Endothelial cell of umbilical vein (primary cell): ENCODE measurements at regions not wholly inside any gene's neighbourhood (a gene's known extent, or its start where the extent isn't known, plus 50 kb on each side); places are given as distances from the start of the nearest gene placed in this dataset.

ENCODE experiments used
- BruUV-seq: library from RNA; stranded (reverse); fragments of 400-500 nt; replicated peaks from 2 replicates; lab custom pipeline; 2021; lab: Mats Ljungman, UMichigan
- CTCF ChIA-PET: fragments of 300-600, 350-600 bp; sonication (Branson Sonifier 250); formaldehyde crosslinking; loops from one replicate; lab custom pipeline; 2021; ENCODE audit warnings: antibody characterized with exemption, inconsistent platforms; lab: Charles Lee
- POLR2A ChIA-PET: fragments of 300-600, 350-600 bp; sonication (Branson Sonifier 250); formaldehyde crosslinking; loops from one replicate; lab custom pipeline; 2021; ENCODE audit warnings: antibody characterized with exemption, inconsistent platforms; lab: Charles Lee
- DNase-seq: peaks from one replicate; pipeline ENCODE4 v3.0.0-alpha.2; 2011; ENCODE audit warnings: low read depth, low spot score
- FAIRE-seq: peaks from 2 replicates; lab custom pipeline; 2011; peaks lifted over from hg19 to GRCh38; lab: Jason Lieb, UNC
- H2AFZ ChIP-seq: 2 replicates; pipeline ENCODE4 v1.6.0; 2012; ENCODE audit warnings: low read depth, low read length, control low read depth, inconsistent platforms
- H3K27ac ChIP-seq: 2 replicates; pipeline ENCODE4 v1.5.1; 2011; ENCODE audit warnings: low read depth, mild to moderate bottlenecking, control low read depth, low read length, moderate library complexity; ENCODE audit not compliant: insufficient read depth
- H3K27me3 ChIP-seq, 2 experiments: 2 replicates each; pipeline versions ENCODE4 v1.6.0 to v1.6.1; 2011; ENCODE audit warnings: low read length in 2 of 2, mixed read lengths in 1 of 2; ENCODE audit not compliant: control insufficient read depth in 2 of 2, insufficient read depth in 2 of 2
- H3K36me3 ChIP-seq, 2 experiments: 2 replicates in 1 of 2; 3 replicates in 1 of 2; pipeline ENCODE4 v1.5.1; 2011; ENCODE audit warnings: low read length in 2 of 2, mild to moderate bottlenecking in 1 of 2, moderate library complexity in 1 of 2; ENCODE audit not compliant: control insufficient read depth in 2 of 2, insufficient read depth in 2 of 2; ENCODE audit errors: extremely low read depth in 1 of 2
- H3K4me1 ChIP-seq: 3 replicates; pipeline ENCODE4 v1.5.1; 2011; ENCODE audit warnings: mild to moderate bottlenecking, low read length; ENCODE audit not compliant: control insufficient read depth, insufficient read depth; ENCODE audit errors: extremely low read depth
- H3K4me2 ChIP-seq: 2 replicates; pipeline ENCODE4 v1.6.1; 2011; ENCODE audit warnings: low read length, control low read depth, mixed read lengths; ENCODE audit not compliant: insufficient read depth
- H3K4me3 ChIP-seq, 3 experiments: fragments of 200-600 bp in 1 of 3; sonication (generic), shearing (Covaris generic) in 1 of 3; replicated peaks in 1 of 3; 2 replicates each; pipeline ENCODE4 v1.5.1; 2011 to 2016; ENCODE audit warnings: control low read depth in 3 of 3, low read length in 3 of 3, mild to moderate bottlenecking in 2 of 3, inconsistent platforms in 1 of 3, low read depth in 1 of 3, moderate library complexity in 1 of 3; ENCODE audit not compliant: insufficient read depth in 1 of 3
- H3K79me2 ChIP-seq: 2 replicates; pipeline ENCODE4 v1.6.0; 2012; ENCODE audit warnings: low read length, inconsistent platforms; ENCODE audit not compliant: control insufficient read depth, insufficient read depth
- H3K9ac ChIP-seq: replicated peaks from 2 replicates; pipeline ENCODE3; 2011; ENCODE audit warnings: low read length, control low read depth; ENCODE audit not compliant: insufficient read depth; ENCODE audit errors: extremely low read depth
- H3K9me1 ChIP-seq: replicated peaks from 3 replicates; pipeline ENCODE4 v1.6.0; 2011; ENCODE audit warnings: mild to moderate bottlenecking, low read length; ENCODE audit not compliant: control insufficient read depth, insufficient read depth; ENCODE audit errors: extremely low read depth
- H3K9me3 ChIP-seq: replicated peaks from 2 replicates; pipeline ENCODE4 v1.5.1; 2012; ENCODE audit warnings: low read length, inconsistent platforms; ENCODE audit not compliant: control insufficient read depth, insufficient read depth
- H4K20me1 ChIP-seq: replicated peaks from 2 replicates; pipeline ENCODE3; 2011; ENCODE audit warnings: mild to moderate bottlenecking, low read length; ENCODE audit not compliant: control insufficient read depth, insufficient read depth; ENCODE audit errors: extremely low read depth
- CTCF ChIP-seq, 2 donors: IDR thresholded peaks; 1 replicate in 1 of 2; 2 replicates in 1 of 2; pipeline ENCODE4 v1.5.1; 2011; ENCODE audit warnings: low read length in 2 of 2, mild to moderate bottlenecking in 2 of 2, moderate library complexity in 2 of 2, control low read depth in 1 of 2, inconsistent platforms in 1 of 2, low read depth in 1 of 2; ENCODE audit not compliant: insufficient read depth in 1 of 2; ENCODE audit errors: extremely low read depth in 1 of 2
- EZH2 ChIP-seq: IDR thresholded peaks from 2 replicates; pipeline ENCODE4 v1.6.1; 2012; ENCODE audit warnings: borderline replicate concordance, low read depth, mild to moderate bottlenecking, moderate library complexity, low read length, inconsistent platforms; ENCODE audit not compliant: severe bottlenecking
- FOS ChIP-seq: IDR thresholded peaks from 2 replicates; pipeline ENCODE4 v1.6.1; 2011; ENCODE audit warnings: mild to moderate bottlenecking, low read length, moderate library complexity, borderline replicate concordance; ENCODE audit not compliant: insufficient read depth
- GATA2 ChIP-seq: IDR thresholded peaks from 2 replicates; pipeline ENCODE4 v1.7.0; 2011; ENCODE audit warnings: low read depth, mild to moderate bottlenecking, moderate library complexity, mixed read lengths, low read length; ENCODE audit not compliant: insufficient read length, insufficient read depth
- JUN ChIP-seq: IDR thresholded peaks from 2 replicates; pipeline ENCODE4 v1.6.1; 2011; ENCODE audit warnings: borderline replicate concordance, low read depth; ENCODE audit not compliant: insufficient read length, insufficient read depth
- MAX ChIP-seq: IDR thresholded peaks from 2 replicates; pipeline ENCODE4 v1.6.1; 2011; ENCODE audit not compliant: insufficient read depth, insufficient read length
- MYC ChIP-seq: IDR thresholded peaks from one replicate; pipeline ENCODE4 v1.6.1; 2011; ENCODE audit warnings: mild to moderate bottlenecking, low read depth, low read length
- POLR2A ChIP-seq: IDR thresholded peaks from 2 replicates; pipeline ENCODE4 v1.6.1; 2012; ENCODE audit warnings: low read depth, mild to moderate bottlenecking, control low read depth, low read length
- POLR2AphosphoS5 ChIP-seq: IDR thresholded peaks from 2 replicates; pipeline ENCODE4 v1.6.1; 2012; ENCODE audit warnings: low read depth, mild to moderate bottlenecking, control low read depth, low read length, moderate library complexity; ENCODE audit not compliant: insufficient read depth
- dilution Hi-C: fragments of 300-500 bp; cut with MboI; formaldehyde crosslinking; loops from one replicate; pipeline ENCODE4 v1.15.0; 2019; ENCODE audit warnings: low sequenced_read_pairs; ENCODE audit not compliant: extremely low pct_ligation_motif_present
- intact Hi-C: fragments of 100-400 bp; cut with micrococcal nuclease; formaldehyde crosslinking; loops from one replicate; pipeline ENCODE4 v1.10.0; 2022

GRCh38 chr16:52721331-52721730 is 174.4 kb upstream of the TOX3 start:
- ChIA-PET POLR2A (no interaction called here), CTCF (no interaction called here)
- H3K4me1 ChIP-seq: no peaks in the 10 kb centered on the region
- no peaks in the 10 kb centered on the region for H4K20me1 ChIP-seq
- DNase-seq: no peak
- H3K27ac ChIP-seq: no peak overlapping the region
- BruUV-seq: no TSS peak
- no peaks in the 10 kb centered on the region for H3K27me3 ChIP-seq
- no peak for TF ChIP-seq JUN
- no peak for TF ChIP-seq GATA2
- no peak for TF ChIP-seq FOS
- no peak for TF ChIP-seq CTCF (IDR thresholded peaks at IDR 0.05; ENCODE audit: extremely low read depth in 1 of 2, insufficient read depth in 1 of 2, low read depth in 1 of 2, low read length in 2 of 2)
- TF ChIP-seq POLR2A: no peak
- no peak for TF ChIP-seq MAX
- TF ChIP-seq MYC: no peak
- TF ChIP-seq POLR2AphosphoS5: no peak
- no peak for TF ChIP-seq EZH2
- no peak for FAIRE-seq
- H3K79me2 ChIP-seq: no peaks in the 10 kb centered on the region
- no peaks in the 10 kb centered on the region for H3K9me3 ChIP-seq
- intact Hi-C loops (no loop called here), dilution Hi-C loops (no loop called here)
- H2AFZ ChIP-seq: no peak overlapping the region
- H3K9me1 ChIP-seq: no peaks in the 10 kb centered on the region
- no peak overlapping the region for H3K4me2 ChIP-seq
- no peak overlapping the region for H3K9ac ChIP-seq
- H3K4me3 ChIP-seq: no peak overlapping the region
- H3K36me3 ChIP-seq: no peaks in the 10 kb centered on the region
